SK-N-SH (cell line): ENCODE measurements at regions not wholly inside any gene's neighbourhood (a gene's known extent, or its start where the extent isn't known, plus 50 kb on each side); places are given as distances from the start of the nearest gene placed in this dataset.
A peak's percentile ranks its signal among the peaks of the same experiment; 100 is the strongest.

Source experiments
- CTCF ChIA-PET: fragments of 300-600, 350-600 bp; formaldehyde crosslinking; extraction: SDS; loops from one replicate; lab custom pipeline; 2021; lab: Yijun Ruan, JAX
- POLR2A ChIA-PET: fragments of 350-600 bp; sonication (Branson Sonifier 250); formaldehyde crosslinking; extraction: SDS; loops from one replicate; lab custom pipeline; 2020; ENCODE audit warnings: antibody characterized with exemption, inconsistent platforms; lab: Yijun Ruan, JAX
- DNase-seq: peaks from one replicate; pipeline ENCODE4 v3.0.0; 2012
- H2AFZ ChIP-seq: fragments of 200-600 bp; sonication (generic); 2 replicates; pipeline ENCODE4 v1.8.1; 2016; ENCODE audit warnings: antibody characterized with exemption, mild to moderate bottlenecking, low read depth
- H3F3A ChIP-seq: fragments of 200-600 bp; sonication (generic); replicated peaks from 2 replicates; pipeline ENCODE3; 2016; ENCODE audit warnings: antibody characterized with exemption, mild to moderate bottlenecking; ENCODE audit not compliant: insufficient read depth
- H3K27ac ChIP-seq, 2 experiments: fragments of 200-500 bp in 1 of 2; fragments of 200-600 bp in 1 of 2; sonication (Bioruptor generic) in 1 of 2; sonication (generic), shearing (Covaris generic) in 1 of 2; 2 replicates each; pipeline versions ENCODE4 v1.5.1 to v1.6.1; 2014 to 2016; ENCODE audit warnings: low read depth in 2 of 2, inconsistent platforms in 1 of 2, low read length in 1 of 2, mild to moderate bottlenecking in 1 of 2, mixed read lengths in 1 of 2
- H3K27me3 ChIP-seq: fragments of 200-600 bp; sonication (generic), shearing (Covaris generic); 2 replicates; pipeline ENCODE4 v1.6.1; 2016; ENCODE audit warnings: mixed run types; ENCODE audit not compliant: insufficient read depth
- H3K36me3 ChIP-seq, 2 experiments: fragments of 200-500 bp in 1 of 2; fragments of 200-600 bp in 1 of 2; sonication (Bioruptor generic) in 1 of 2; sonication (generic) in 1 of 2; replicated peaks in 1 of 2; 2 replicates each; pipeline versions ENCODE3 to v1.5.1; 2014 to 2016; ENCODE audit warnings: low read length in 1 of 2, mild to moderate bottlenecking in 1 of 2; ENCODE audit not compliant: insufficient read depth in 2 of 2, control insufficient read depth in 1 of 2
- H3K4me1 ChIP-seq, 2 experiments: fragments of 200-500 bp in 1 of 2; fragments of 200-600 bp in 1 of 2; sonication (Bioruptor generic) in 1 of 2; sonication (generic), shearing (Covaris generic) in 1 of 2; 2 replicates each; pipeline versions ENCODE4 v1.5.1 to v1.6.1; 2014 to 2016; ENCODE audit warnings: low read depth in 1 of 2, low read length in 1 of 2, mixed run types in 1 of 2; ENCODE audit not compliant: insufficient read depth in 2 of 2, control insufficient read depth in 1 of 2
- H3K4me2 ChIP-seq: fragments of 200-600 bp; sonication (generic), shearing (Covaris generic); 2 replicates; pipeline ENCODE4 v1.6.1; 2017; ENCODE audit warnings: mixed run types
- H3K4me3 ChIP-seq, 2 experiments: fragments of 200-500 bp in 1 of 2; fragments of 200-600 bp in 1 of 2; sonication (Bioruptor generic) in 1 of 2; sonication (generic), shearing (Covaris generic) in 1 of 2; 2 replicates each; pipeline versions ENCODE4 v1.5.1 to v1.8.1; 2014 to 2016; ENCODE audit warnings: low read depth in 2 of 2, inconsistent platforms in 1 of 2, low read length in 1 of 2, mild to moderate bottlenecking in 1 of 2, mixed read lengths in 1 of 2, moderate library complexity in 1 of 2
- H3K79me2 ChIP-seq: fragments of 200-600 bp; sonication (generic); 2 replicates; pipeline ENCODE4 v1.8.1; 2017; ENCODE audit warnings: mild to moderate bottlenecking; ENCODE audit not compliant: insufficient read depth
- H3K9ac ChIP-seq: fragments of 200-600 bp; sonication (generic); 2 replicates; pipeline ENCODE4 v1.6.1; 2017; ENCODE audit warnings: mixed run types
- H3K9me2 ChIP-seq: fragments of 200-600 bp; sonication (generic); 2 replicates; pipeline ENCODE4 v1.6.1; 2017; ENCODE audit warnings: mixed run types
- H3K9me3 ChIP-seq: fragments of 200-600 bp; sonication (generic); 2 replicates; pipeline ENCODE4 v1.6.1; 2017; ENCODE audit warnings: mixed run types, mild to moderate bottlenecking, moderate library complexity
- H4K20me1 ChIP-seq: fragments of 200-600 bp; sonication (generic); 2 replicates; pipeline ENCODE4 v1.6.1; 2017; ENCODE audit warnings: mild to moderate bottlenecking, mixed run types; ENCODE audit not compliant: insufficient read depth
- CHD2 ChIP-seq: fragments of 150-350 bp; IDR thresholded peaks from 2 replicates; pipeline ENCODE4 v1.6.1; 2018; ENCODE audit warnings: low read length; ENCODE audit not compliant: partially characterized antibody
- CTCF ChIP-seq: fragments of 200-600 bp; sonication (generic); IDR thresholded peaks from 2 replicates; pipeline ENCODE4 v1.6.1; 2017; ENCODE audit warnings: antibody characterized with exemption, mild to moderate bottlenecking, moderate library complexity
- ELF1 ChIP-seq: IDR thresholded peaks from 2 replicates; pipeline ENCODE4 v1.4.0; 2012
- EP300 ChIP-seq, 2 experiments: IDR thresholded peaks; 2 replicates each; pipeline versions ENCODE4 v1.4.0 to v1.6.1; 2012; ENCODE audit warnings: borderline replicate concordance in 1 of 2, low read depth in 1 of 2, low read length in 1 of 2
- EZH2phosphoT487 ChIP-seq: fragments of 200-600 bp; sonication (generic); IDR thresholded peaks from 2 replicates; pipeline ENCODE4 v1.6.1; 2017; ENCODE audit warnings: low read depth, mixed run types, mild to moderate bottlenecking, antibody characterized with exemption, moderate library complexity, borderline replicate concordance
- FOSL2 ChIP-seq: IDR thresholded peaks from 2 replicates; pipeline ENCODE4 v1.4.0; 2012; ENCODE audit warnings: low read depth, mild to moderate bottlenecking, moderate library complexity, borderline replicate concordance
- FOXJ3 ChIP-seq: sonication (generic); formaldehyde crosslinking; IDR thresholded peaks from 2 replicates; pipeline ENCODE4 v1.5.1; 2020; ENCODE audit warnings: mild to moderate bottlenecking, missing genetic modification reagents
- FOXM1 ChIP-seq: IDR thresholded peaks from 2 replicates; pipeline ENCODE4 v1.4.0; 2012; ENCODE audit warnings: low read depth, mild to moderate bottlenecking
- IRF3 ChIP-seq: fragments of 150-350 bp; IDR thresholded peaks from 2 replicates; pipeline ENCODE4 v1.6.1; 2016; ENCODE audit warnings: mild to moderate bottlenecking, low read depth, low read length
- MAX ChIP-seq: IDR thresholded peaks from 2 replicates; pipeline ENCODE4 v1.4.0; 2012; ENCODE audit warnings: low read depth
- MXI1 ChIP-seq: IDR thresholded peaks from 2 replicates; pipeline ENCODE4 v1.6.1; 2012; ENCODE audit warnings: mild to moderate bottlenecking, low read depth, low read length, improper control_type of control experiment
- NFIC ChIP-seq: IDR thresholded peaks from 2 replicates; pipeline ENCODE4 v1.4.0; 2012; ENCODE audit warnings: borderline replicate concordance
- NRF1 ChIP-seq: IDR thresholded peaks from 2 replicates; pipeline ENCODE4 v1.6.1; 2012; ENCODE audit warnings: low read depth, mild to moderate bottlenecking, low read length
- PBX3 ChIP-seq: IDR thresholded peaks from 2 replicates; pipeline ENCODE4; 2012
- RFX5 ChIP-seq: IDR thresholded peaks from 2 replicates; pipeline ENCODE4 v1.6.1; 2012; ENCODE audit warnings: mild to moderate bottlenecking, improper control_type of control experiment, low read length
- RXRA ChIP-seq: IDR thresholded peaks from 2 replicates; pipeline ENCODE4 v1.4.0; 2012; ENCODE audit warnings: low read depth, mild to moderate bottlenecking, borderline replicate concordance
- SIN3A ChIP-seq: IDR thresholded peaks from 2 replicates; pipeline ENCODE4 v1.6.1; 2012; ENCODE audit warnings: low read depth, mild to moderate bottlenecking, low read length, moderate library complexity, borderline replicate concordance
- SMC3 ChIP-seq: IDR thresholded peaks from 2 replicates; pipeline ENCODE4 v1.6.1; 2012; ENCODE audit warnings: low read depth, low read length, improper control_type of control experiment
- TAF1 ChIP-seq: IDR thresholded peaks from 2 replicates; pipeline ENCODE4 v1.6.1; 2012; ENCODE audit warnings: low read depth, mild to moderate bottlenecking, low read length, moderate library complexity, borderline replicate concordance
- TEAD4 ChIP-seq: IDR thresholded peaks from 2 replicates; pipeline ENCODE4 v1.4.0; 2012; ENCODE audit warnings: mild to moderate bottlenecking, borderline replicate concordance; ENCODE audit not compliant: insufficient read depth
- YY1 ChIP-seq: IDR thresholded peaks from 2 replicates; pipeline ENCODE4 v1.4.0; 2012; ENCODE audit warnings: low read depth, mild to moderate bottlenecking
- WGBS: methylation state at CpG from one replicate; pipeline ENCODE4 v1.1.6; 2017; ENCODE audit warnings: low lambda C conversion rate; 5-methylcytosine and 5-hydroxymethylcytosine counted together
- TF ChIP-seq, protein P1 (sequence below): IDR thresholded peaks from 2 replicates; pipeline ENCODE4 v1.4.0; 2012; ENCODE audit warnings: low read depth, borderline replicate concordance

DNA sequence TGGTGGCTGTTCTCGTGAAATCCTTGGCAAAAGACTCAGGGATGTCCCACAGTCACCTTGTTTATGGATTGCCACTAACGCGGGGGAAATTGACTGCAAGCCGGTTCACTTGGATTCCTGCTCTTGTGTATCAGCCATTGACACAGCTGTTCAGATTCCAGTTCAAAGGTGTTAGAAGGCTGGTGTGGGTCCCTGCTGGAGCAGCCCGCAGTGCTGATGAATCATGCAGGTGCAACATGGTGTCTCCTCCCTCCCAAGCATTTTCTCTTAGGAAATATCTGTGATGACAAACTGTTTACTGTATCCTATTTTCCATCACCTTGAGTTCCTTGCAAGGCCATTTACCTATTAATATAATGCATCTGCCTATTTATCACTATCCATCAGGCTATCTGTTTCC, 170.1 kb downstream of the GATA3 start (continued):
- TF ChIP-seq IRF3: no peak
- TF ChIP-seq TEAD4: no peak
- no peak for TF ChIP-seq EZH2phosphoT487
- TF ChIP-seq, all 33 proteins: peak for 0

DNA sequence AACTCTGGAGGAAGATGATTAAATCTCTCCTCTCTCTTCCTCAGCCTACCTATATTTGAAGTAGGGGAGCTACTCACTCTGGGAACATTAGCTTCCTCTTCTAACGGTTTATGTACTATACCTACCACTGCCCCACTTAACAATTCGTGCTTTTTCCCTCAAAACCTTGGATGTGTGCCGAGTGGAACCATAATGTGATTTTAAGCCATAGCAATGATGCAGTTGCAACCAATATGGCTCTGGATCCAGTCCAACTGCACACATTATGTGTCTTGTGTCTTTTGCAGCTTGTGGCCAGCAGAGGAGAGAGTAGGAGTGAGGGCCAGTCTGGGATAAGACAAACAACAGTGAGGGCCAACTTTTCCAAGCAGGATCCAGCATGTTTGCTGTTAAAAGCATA, 170.7 kb downstream of the GATA3 start:
- Histone ChIP-seq H3K4me2 (no peak overlapping the region), H3F3A (no peaks in the 10 kb centered on the region), H2AFZ (no peak overlapping the region), H3K4me1 (peaks cover 0 to 16% of the 10 kb centered on the region in 2 experiments; a peak in 1 of 4 replicates), H3K9me3 (no peaks in the 10 kb centered on the region), H3K4me3 (no peak overlapping the region), H3K36me3 (no peaks in the 10 kb centered on the region), H4K20me1 (no peaks in the 10 kb centered on the region), H3K9me2 (no peaks in the 10 kb centered on the region), H3K27ac (no peak overlapping the region; a peak in 1 of 4 replicates), H3K27me3 (no peaks in the 10 kb centered on the region; the same call in 1 of the 2 replicates), H3K9ac (no peak overlapping the region), H3K79me2 (no peaks in the 10 kb centered on the region)
- ChIA-PET CTCF (interaction anchor here (1.1 to 1.3 kb wide), 3 partner anchors 14 to 108 kb away, joined by 4 read pairs; no protein-coding TSS in a partner anchor), POLR2A (interaction anchor here (1.0 kb wide), 1 partner anchor 108 kb away, joined by 4 read pairs; no protein-coding TSS in a partner anchor)
- DNase-seq: peak; percentile 39
- 21% methylated on average over 3 of the region's 3 CpGs for WGBS
- TF ChIP-seq SIN3A (no peak), PBX3 (no peak), SMC3 (peak; percentile 10; the same call in 1 of the 2 replicates), RFX5 (no peak), FOXM1 (no peak), TAF1 (no peak), CHD2 (peak; percentile 13), ELF1 (no peak), EP300 (IDR thresholded peaks at IDR 0.05; ENCODE audit: borderline replicate concordance in 1 of 2, low read depth in 1 of 2, low read length in 1 of 2) (peak in 1 of 2 experiments; percentile 18; a peak in 1 of 4 replicates), FOXJ3 (0 out of 2 replicates have a peak, but pooled peaks have one; percentile 32), YY1 (no peak), MAX (no peak), NRF1 (no peak), CTCF (no peak), NFIC (no peak), RXRA (no peak), MXI1 (no peak), FOSL2 (no peak)
- TF ChIP-seq, protein P1, sequence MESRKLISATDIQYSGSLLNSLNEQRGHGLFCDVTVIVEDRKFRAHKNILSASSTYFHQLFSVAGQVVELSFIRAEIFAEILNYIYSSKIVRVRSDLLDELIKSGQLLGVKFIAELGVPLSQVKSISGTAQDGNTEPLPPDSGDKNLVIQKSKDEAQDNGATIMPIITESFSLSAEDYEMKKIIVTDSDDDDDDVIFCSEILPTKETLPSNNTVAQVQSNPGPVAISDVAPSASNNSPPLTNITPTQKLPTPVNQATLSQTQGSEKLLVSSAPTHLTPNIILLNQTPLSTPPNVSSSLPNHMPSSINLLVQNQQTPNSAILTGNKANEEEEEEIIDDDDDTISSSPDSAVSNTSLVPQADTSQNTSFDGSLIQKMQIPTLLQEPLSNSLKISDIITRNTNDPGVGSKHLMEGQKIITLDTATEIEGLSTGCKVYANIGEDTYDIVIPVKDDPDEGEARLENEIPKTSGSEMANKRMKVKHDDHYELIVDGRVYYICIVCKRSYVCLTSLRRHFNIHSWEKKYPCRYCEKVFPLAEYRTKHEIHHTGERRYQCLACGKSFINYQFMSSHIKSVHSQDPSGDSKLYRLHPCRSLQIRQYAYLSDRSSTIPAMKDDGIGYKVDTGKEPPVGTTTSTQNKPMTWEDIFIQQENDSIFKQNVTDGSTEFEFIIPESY: no peak
